ENCODE measurements at regions not wholly inside any gene's neighbourhood (a gene's known extent, or its start where the extent isn't known, plus 50 kb on each side); places are given as distances from the start of the nearest gene placed in this dataset.

DNA sequence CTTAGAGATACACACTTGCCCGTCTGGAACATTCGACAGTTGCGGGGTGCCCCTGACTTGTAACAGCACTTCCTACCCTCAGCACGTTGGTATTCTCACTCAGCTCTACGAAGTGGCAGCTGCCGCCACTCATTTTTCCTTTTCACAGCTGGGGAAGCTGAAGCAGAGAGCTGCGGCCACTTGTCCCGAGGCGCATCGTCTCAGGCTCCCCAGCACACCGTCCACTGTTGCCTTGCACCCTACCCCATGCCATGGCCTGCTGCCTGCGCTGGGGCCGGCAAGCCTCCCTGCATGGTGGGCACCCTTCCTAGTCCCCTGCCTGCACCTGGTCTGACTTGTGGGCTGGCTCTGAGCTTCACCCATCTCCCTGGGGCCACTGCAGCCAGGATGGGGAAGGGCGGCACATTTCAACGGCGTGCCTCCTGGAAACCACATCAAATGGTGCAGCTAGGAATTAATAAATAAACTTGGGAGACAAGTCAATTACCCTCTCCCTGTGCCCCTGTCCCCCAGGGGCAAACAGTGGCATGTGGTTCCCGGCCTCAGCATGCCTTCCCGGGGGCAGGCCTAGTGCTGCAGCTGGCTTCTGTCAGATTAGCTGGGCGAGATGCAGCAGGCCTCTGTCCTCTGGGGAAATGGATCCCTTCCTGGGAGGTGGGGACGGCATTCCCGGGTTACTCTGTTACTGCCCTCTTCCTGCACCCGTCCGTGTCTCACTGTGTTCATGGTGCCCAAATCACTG is 64.7 kb upstream of the HAAO start:
- TF ChIP-seq, protein P1, sequence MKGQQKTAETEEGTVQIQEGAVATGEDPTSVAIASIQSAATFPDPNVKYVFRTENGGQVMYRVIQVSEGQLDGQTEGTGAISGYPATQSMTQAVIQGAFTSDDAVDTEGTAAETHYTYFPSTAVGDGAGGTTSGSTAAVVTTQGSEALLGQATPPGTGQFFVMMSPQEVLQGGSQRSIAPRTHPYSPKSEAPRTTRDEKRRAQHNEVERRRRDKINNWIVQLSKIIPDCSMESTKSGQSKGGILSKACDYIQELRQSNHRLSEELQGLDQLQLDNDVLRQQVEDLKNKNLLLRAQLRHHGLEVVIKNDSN (IDR thresholded peaks at IDR 0.05): no peak
- TF ChIP-seq CEBPB (IDR thresholded peaks at IDR 0.05): no peak
- TF ChIP-seq FOXM1 (IDR thresholded peaks at IDR 0.05; ENCODE audit: borderline replicate concordance, low read depth): no peak
- TF ChIP-seq TCF12 (IDR thresholded peaks at IDR 0.05; ENCODE audit: low read depth): no peak

DNA sequence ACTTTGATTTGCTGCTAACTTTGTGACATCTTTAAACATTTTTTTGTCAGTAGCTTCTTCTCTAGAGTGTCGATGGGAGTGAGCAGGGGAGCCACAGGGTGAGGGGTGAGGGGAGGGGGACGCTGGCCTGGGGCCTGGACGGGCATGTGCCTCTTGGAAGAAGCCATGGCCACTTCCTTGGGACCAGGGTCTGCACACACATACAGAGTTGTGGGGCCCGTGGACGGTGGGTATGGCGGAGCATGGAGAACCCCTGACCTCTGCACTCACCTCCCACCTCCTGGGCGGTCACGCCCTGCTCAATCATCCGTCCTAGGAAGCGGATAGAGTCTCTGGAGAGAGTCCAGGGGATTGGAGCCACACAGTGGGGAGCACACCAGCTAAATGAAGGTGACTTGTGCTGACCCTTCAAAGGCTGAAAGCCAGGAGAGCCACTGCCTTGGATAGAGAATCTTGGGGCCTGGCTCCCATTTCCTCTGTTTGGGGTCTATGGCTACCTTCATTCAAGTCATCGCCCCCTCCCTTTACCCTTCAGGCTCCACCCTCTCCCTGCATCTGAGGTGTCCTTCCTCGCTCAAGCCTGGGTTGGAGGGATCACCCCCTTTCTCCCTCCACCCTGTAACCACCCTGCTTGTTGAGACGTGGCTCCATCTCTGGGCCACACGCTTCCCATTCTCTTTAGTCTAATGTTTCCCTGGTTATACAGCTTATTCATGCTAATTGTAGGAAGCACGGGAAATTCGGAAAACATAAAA is 63.9 kb upstream of the HAAO start:
- no peak; the same call in 1 of the 2 replicates for TF ChIP-seq EP300 (IDR thresholded peaks at IDR 0.05; ENCODE audit: borderline replicate concordance)
- TF ChIP-seq TEAD4 (IDR thresholded peaks at IDR 0.05): no peak
- peak; percentile 30; the same call in 1 of the 2 replicates for TF ChIP-seq NFIC (IDR thresholded peaks at IDR 0.05)

DNA sequence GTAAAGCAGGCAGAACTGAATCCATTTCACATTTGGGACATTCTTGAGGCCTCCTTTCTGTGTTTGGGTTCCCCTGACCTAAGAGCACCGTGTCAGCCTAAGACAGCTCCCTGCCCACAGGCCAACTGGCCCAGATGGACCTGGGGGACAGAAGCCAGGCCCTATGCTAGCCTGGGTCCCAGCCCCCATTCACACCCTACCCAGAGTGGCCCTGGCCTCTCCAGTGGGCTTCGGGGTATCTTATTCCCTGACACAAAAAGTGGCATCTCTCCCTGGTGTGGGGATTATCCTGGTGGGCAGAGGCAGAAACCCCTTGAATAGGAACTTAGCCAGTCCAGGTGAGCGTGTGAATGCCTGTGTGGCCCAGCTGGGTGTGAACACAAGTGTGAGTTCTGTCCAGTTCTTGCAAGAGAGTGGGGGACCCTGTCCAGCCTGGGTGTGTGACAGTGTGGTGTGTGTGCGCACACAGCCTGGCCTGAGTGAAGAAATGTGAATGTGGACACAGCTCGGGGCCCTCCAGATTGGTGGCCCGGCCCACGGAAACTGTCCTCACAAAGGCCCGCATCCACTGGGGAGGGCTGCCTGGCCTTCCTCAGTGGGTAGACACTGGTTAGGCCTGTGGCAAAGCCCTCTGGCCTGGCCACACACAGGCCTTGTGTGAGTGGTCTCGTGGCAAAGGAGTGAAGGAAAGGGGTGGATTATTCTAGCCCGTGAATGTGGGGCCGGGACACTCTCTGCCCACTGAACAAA is 63.0 kb upstream of the HAAO start:
- TF ChIP-seq TEAD4 (IDR thresholded peaks at IDR 0.05): no peak
- TF ChIP-seq CREB1 (IDR thresholded peaks at IDR 0.05; ENCODE audit: low read depth): no peak

DNA sequence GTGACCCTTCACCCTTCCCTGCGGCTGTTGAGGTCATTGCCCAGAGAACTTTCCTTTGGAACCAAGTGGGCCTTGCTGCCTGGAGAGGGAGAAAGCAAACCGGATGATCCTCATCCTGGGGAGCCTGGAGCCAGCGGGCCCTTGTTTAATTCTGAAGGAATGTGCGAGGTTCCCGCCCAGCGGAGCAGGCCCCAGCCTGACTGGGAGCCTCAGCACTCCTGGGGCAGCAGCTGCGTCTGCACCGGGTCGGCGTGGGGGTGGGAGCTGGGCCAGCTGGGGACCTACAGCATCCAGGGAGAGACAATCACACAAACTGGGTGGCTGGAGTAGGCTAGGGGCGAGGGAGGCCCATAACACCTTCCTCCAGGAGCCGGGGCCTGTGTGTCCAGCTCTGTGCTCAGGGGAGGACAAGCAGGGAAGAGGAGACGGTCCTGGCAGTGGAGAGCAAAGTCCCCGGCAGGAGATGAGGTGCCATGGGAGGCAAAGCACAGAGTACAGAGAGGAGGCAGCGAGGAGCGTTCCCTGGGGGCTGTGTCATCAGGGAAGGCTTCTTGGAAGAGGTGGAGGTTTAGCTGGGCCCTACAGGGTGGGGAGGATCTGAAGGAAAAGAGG is 61.9 kb upstream of the HAAO start:
- TF ChIP-seq TEAD4 (IDR thresholded peaks at IDR 0.05) (peak; percentile 57), YY1 (IDR thresholded peaks at IDR 0.05; ENCODE audit: low read depth) (no peak)
- TF ChIP-seq, protein P2, sequence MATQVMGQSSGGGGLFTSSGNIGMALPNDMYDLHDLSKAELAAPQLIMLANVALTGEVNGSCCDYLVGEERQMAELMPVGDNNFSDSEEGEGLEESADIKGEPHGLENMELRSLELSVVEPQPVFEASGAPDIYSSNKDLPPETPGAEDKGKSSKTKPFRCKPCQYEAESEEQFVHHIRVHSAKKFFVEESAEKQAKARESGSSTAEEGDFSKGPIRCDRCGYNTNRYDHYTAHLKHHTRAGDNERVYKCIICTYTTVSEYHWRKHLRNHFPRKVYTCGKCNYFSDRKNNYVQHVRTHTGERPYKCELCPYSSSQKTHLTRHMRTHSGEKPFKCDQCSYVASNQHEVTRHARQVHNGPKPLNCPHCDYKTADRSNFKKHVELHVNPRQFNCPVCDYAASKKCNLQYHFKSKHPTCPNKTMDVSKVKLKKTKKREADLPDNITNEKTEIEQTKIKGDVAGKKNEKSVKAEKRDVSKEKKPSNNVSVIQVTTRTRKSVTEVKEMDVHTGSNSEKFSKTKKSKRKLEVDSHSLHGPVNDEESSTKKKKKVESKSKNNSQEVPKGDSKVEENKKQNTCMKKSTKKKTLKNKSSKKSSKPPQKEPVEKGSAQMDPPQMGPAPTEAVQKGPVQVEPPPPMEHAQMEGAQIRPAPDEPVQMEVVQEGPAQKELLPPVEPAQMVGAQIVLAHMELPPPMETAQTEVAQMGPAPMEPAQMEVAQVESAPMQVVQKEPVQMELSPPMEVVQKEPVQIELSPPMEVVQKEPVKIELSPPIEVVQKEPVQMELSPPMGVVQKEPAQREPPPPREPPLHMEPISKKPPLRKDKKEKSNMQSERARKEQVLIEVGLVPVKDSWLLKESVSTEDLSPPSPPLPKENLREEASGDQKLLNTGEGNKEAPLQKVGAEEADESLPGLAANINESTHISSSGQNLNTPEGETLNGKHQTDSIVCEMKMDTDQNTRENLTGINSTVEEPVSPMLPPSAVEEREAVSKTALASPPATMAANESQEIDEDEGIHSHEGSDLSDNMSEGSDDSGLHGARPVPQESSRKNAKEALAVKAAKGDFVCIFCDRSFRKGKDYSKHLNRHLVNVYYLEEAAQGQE (IDR thresholded peaks at IDR 0.05; ENCODE audit: low read depth): no peak
- TF ChIP-seq, protein P3, sequence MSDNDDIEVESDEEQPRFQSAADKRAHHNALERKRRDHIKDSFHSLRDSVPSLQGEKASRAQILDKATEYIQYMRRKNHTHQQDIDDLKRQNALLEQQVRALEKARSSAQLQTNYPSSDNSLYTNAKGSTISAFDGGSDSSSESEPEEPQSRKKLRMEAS (IDR thresholded peaks at IDR 0.05): peak; percentile 60

DNA sequence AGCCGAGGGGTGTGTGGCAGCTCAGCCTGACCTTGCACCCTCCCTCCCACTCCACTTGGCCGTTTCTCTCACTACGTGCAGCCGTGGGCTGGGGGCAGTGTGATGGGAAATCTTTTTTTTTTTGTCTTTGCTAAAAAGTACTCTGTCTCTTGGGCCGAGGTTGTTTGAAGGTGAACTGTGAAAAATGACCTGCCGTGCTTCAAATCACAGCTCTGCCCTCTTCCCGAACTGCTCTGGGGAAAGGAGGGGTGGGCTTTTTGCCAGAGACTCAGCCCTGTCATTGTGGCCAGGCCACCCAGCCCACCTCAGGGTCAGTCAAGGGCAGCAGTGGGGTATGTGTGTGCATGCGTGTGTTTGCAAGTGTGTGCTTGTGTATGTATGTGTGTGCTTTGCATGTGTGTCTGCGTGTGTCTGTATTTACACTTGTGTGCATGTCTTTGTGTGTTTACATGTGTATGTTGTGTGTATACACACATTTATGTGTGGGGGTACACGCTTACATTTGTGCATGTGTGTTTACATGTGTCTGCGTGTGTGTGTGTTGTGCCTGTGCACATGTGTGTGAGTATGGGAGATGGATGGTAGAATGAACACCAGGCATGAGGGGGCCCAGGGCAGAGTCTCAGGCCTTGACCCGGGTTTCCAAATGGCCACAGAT is 61.3 kb upstream of the HAAO start:
- TF ChIP-seq TAF1 (IDR thresholded peaks at IDR 0.05; ENCODE audit: low read depth) (no peak), CEBPB (IDR thresholded peaks at IDR 0.05) (no peak), NFIC (IDR thresholded peaks at IDR 0.05) (no peak), CREB1 (IDR thresholded peaks at IDR 0.05; ENCODE audit: low read depth) (no peak), EGR1 (IDR thresholded peaks at IDR 0.05) (no peak), FOXM1 (IDR thresholded peaks at IDR 0.05; ENCODE audit: borderline replicate concordance, low read depth) (no peak), EP300 (IDR thresholded peaks at IDR 0.05; ENCODE audit: borderline replicate concordance) (no peak), ZBTB7A (IDR thresholded peaks at IDR 0.05; ENCODE audit: low read depth) (no peak), TEAD4 (IDR thresholded peaks at IDR 0.05) (no peak), TCF12 (IDR thresholded peaks at IDR 0.05; ENCODE audit: low read depth) (no peak), RAD21 (IDR thresholded peaks at IDR 0.05; ENCODE audit: low read depth) (no peak), YY1 (IDR thresholded peaks at IDR 0.05; ENCODE audit: low read depth) (no peak)
- TF ChIP-seq, protein P1 (IDR thresholded peaks at IDR 0.05): no peak
- TF ChIP-seq, protein P2 (IDR thresholded peaks at IDR 0.05; ENCODE audit: low read depth): no peak
- TF ChIP-seq, protein P3 (IDR thresholded peaks at IDR 0.05): no peak

All from Ishikawa (cell line).